ENCODE measurements at regions not wholly inside any gene's neighbourhood (a gene's known extent, or its start where the extent isn't known, plus 50 kb on each side); places are given as distances from the start of the nearest gene placed in this dataset.

- no peak for TF ChIP-seq CTCF (IDR thresholded peaks at IDR 0.05)
- TF ChIP-seq POLR2A (IDR thresholded peaks at IDR 0.05) = no peak
Measured at GRCh38 chr14:86530457-86530856, 1000.5 kb downstream of the FLRT2 start.

Data from right lobe of liver (tissue), 4 donors.